ENCODE measurements at regions not wholly inside any gene's neighbourhood (a gene's known extent, or its start where the extent isn't known, plus 50 kb on each side); places are given as distances from the start of the nearest gene placed in this dataset.

GRCh38 chr1:230570724-230571360, 71.4 kb upstream of the COG2 start:
- H3K9ac ChIP-seq (ENCODE audit: low read depth, low read length, poor library complexity, severe bottlenecking): no peak overlapping the region
- H3K36me3 ChIP-seq (ENCODE audit: insufficient read depth, low read length): no peaks in the 10 kb centered on the region
- H3K4me2 ChIP-seq (ENCODE audit: low read depth, low read length, poor library complexity, severe bottlenecking): no peak overlapping the region
- TF ChIP-seq CTCF (conservative IDR thresholded peaks at IDR 0.05; ENCODE audit: low read length): no peak
- TF ChIP-seq EZH2phosphoT487 (IDR thresholded peaks at IDR 0.05; ENCODE audit: borderline replicate concordance): no peak
- no peaks in the 10 kb centered on the region for H3F3A ChIP-seq (ENCODE audit: low read depth)
- H3K4me1 ChIP-seq (ENCODE audit: insufficient read depth, low read length, poor library complexity, severe bottlenecking): no peaks in the 10 kb centered on the region
- H3K9me3 ChIP-seq (ENCODE audit: insufficient read depth, low read depth, low read length): no peaks in the 10 kb centered on the region
- H4K20me1 ChIP-seq (ENCODE audit: insufficient read depth, low read length, poor library complexity, severe bottlenecking): no peaks in the 10 kb centered on the region
- H3K27me3 ChIP-seq (ENCODE audit: insufficient read depth, low read length, poor library complexity, severe bottlenecking): no peaks in the 10 kb centered on the region
- no peaks in the 10 kb centered on the region for H3K9me2 ChIP-seq (replicated peaks; ENCODE audit: low read depth, low read length)
- H3K4me3 ChIP-seq (ENCODE audit: low read length, poor library complexity, severe bottlenecking): no peak overlapping the region
- H3K79me2 ChIP-seq (ENCODE audit: insufficient read depth, low read length): no peaks in the 10 kb centered on the region
- H2AFZ ChIP-seq (ENCODE audit: low read length): no peak overlapping the region

GRCh38 chr1:230569201-230569600, 73.1 kb upstream of the COG2 start:
- no peaks in the 10 kb centered on the region for H3F3A ChIP-seq (ENCODE audit: low read depth)
- no peak overlapping the region for H3K4me3 ChIP-seq (ENCODE audit: low read length, poor library complexity, severe bottlenecking)
- H3K9me3 ChIP-seq (ENCODE audit: insufficient read depth, low read depth, low read length): no peaks in the 10 kb centered on the region
- no peaks in the 10 kb centered on the region for H4K20me1 ChIP-seq (ENCODE audit: insufficient read depth, low read length, poor library complexity, severe bottlenecking)
- no peaks in the 10 kb centered on the region for H3K79me2 ChIP-seq (ENCODE audit: insufficient read depth, low read length)
- H3K36me3 ChIP-seq (ENCODE audit: insufficient read depth, low read length): no peaks in the 10 kb centered on the region
- H3K9ac ChIP-seq (ENCODE audit: low read depth, low read length, poor library complexity, severe bottlenecking): no peak overlapping the region
- no peak overlapping the region for H3K4me2 ChIP-seq (ENCODE audit: low read depth, low read length, poor library complexity, severe bottlenecking)
- TF ChIP-seq CTCF (conservative IDR thresholded peaks at IDR 0.05; ENCODE audit: low read length) (no peak), EZH2phosphoT487 (IDR thresholded peaks at IDR 0.05; ENCODE audit: borderline replicate concordance) (no peak)
- H3K9me2 ChIP-seq (replicated peaks; ENCODE audit: low read depth, low read length): no peaks in the 10 kb centered on the region
- no peaks in the 10 kb centered on the region for H3K4me1 ChIP-seq (ENCODE audit: insufficient read depth, low read length, poor library complexity, severe bottlenecking)
- H2AFZ ChIP-seq (ENCODE audit: low read length): no peak overlapping the region
- no peaks in the 10 kb centered on the region for H3K27me3 ChIP-seq (ENCODE audit: insufficient read depth, low read length, poor library complexity, severe bottlenecking)

- H3K9me3 ChIP-seq (ENCODE audit: insufficient read depth, low read depth, low read length): no peaks in the 10 kb centered on the region
- TF ChIP-seq CTCF (conservative IDR thresholded peaks at IDR 0.05; ENCODE audit: low read length) (no peak), EZH2phosphoT487 (IDR thresholded peaks at IDR 0.05; ENCODE audit: borderline replicate concordance) (no peak)
- H3F3A ChIP-seq (ENCODE audit: low read depth): no peaks in the 10 kb centered on the region
- H3K4me2 ChIP-seq (ENCODE audit: low read depth, low read length, poor library complexity, severe bottlenecking): no peak overlapping the region
- H3K4me3 ChIP-seq (ENCODE audit: low read length, poor library complexity, severe bottlenecking): no peak overlapping the region
- H4K20me1 ChIP-seq (ENCODE audit: insufficient read depth, low read length, poor library complexity, severe bottlenecking): no peaks in the 10 kb centered on the region
- H3K27me3 ChIP-seq (ENCODE audit: insufficient read depth, low read length, poor library complexity, severe bottlenecking): no peaks in the 10 kb centered on the region
- no peaks in the 10 kb centered on the region for H3K36me3 ChIP-seq (ENCODE audit: insufficient read depth, low read length)
- H3K4me1 ChIP-seq (ENCODE audit: insufficient read depth, low read length, poor library complexity, severe bottlenecking): no peaks in the 10 kb centered on the region
- no peak overlapping the region for H2AFZ ChIP-seq (ENCODE audit: low read length)
- H3K9me2 ChIP-seq (replicated peaks; ENCODE audit: low read depth, low read length): no peaks in the 10 kb centered on the region
- H3K9ac ChIP-seq (ENCODE audit: low read depth, low read length, poor library complexity, severe bottlenecking): no peak overlapping the region
- no peaks in the 10 kb centered on the region for H3K79me2 ChIP-seq (ENCODE audit: insufficient read depth, low read length)
Measured at GRCh38 chr1:230568676-230569075, 73.6 kb upstream of the COG2 start.

Measured in Loucy (cell line).